ENCODE measurements at regions not wholly inside any gene's neighbourhood (a gene's known extent, or its start where the extent isn't known, plus 50 kb on each side); places are given as distances from the start of the nearest gene placed in this dataset.
"Not testable (repeated sequence)": the region's sequence is repeated elsewhere in the genome, so short reads cannot be mapped to it uniquely, and the experiment has no call there.

- in situ Hi-C loops (cut with HindIII; ENCODE audit: low sequenced_read_pairs): no loop called here
Measured at GRCh38 chr2:78779761-78780160, 245.7 kb upstream of the REG3G start.

GRCh38 chr2:78780256-78780655, 245.2 kb upstream of the REG3G start:
- in situ Hi-C loops (cut with HindIII; ENCODE audit: low sequenced_read_pairs): no loop called here

GRCh38 chr2:78780864-78781583, 244.5 kb upstream of the REG3G start:
- in situ Hi-C loops (cut with HindIII; ENCODE audit: low sequenced_read_pairs): no loop called here

- in situ Hi-C loops (cut with HindIII; ENCODE audit: low sequenced_read_pairs): no loop called here
Measured at GRCh38 chr2:78782196-78782595, 243.3 kb upstream of the REG3G start.

- in situ Hi-C loops (cut with HindIII; ENCODE audit: low sequenced_read_pairs): no loop called here
Measured at GRCh38 chr2:78811955-78812610, 213.4 kb upstream of the REG3G start.

GRCh38 chr2:78814331-78814986, 211.0 kb upstream of the REG3G start:
- in situ Hi-C loops (cut with HindIII; ENCODE audit: low sequenced_read_pairs): no loop called here

- in situ Hi-C loops (cut with HindIII; ENCODE audit: low sequenced_read_pairs): no loop called here
Measured at GRCh38 chr2:78817430-78817829, 208.1 kb upstream of the REG3G start.

- in situ Hi-C loops (cut with HindIII; ENCODE audit: low sequenced_read_pairs): no loop called here
Measured at GRCh38 chr2:78832481-78832880, 193.0 kb upstream of the REG3G start.

GRCh38 chr2:78839259-78839658, 186.2 kb upstream of the REG3G start:
- in situ Hi-C loops (cut with HindIII; ENCODE audit: low sequenced_read_pairs): no loop called here

- in situ Hi-C loops (cut with HindIII; ENCODE audit: low sequenced_read_pairs): not testable (repeated sequence)
Measured at GRCh38 chr2:78840311-78840710, 185.2 kb upstream of the REG3G start.

GRCh38 chr2:78845664-78846185, 179.8 kb upstream of the REG3G start:
- in situ Hi-C loops (cut with HindIII; ENCODE audit: low sequenced_read_pairs): loop anchor here (5.0 kb wide), 1 partner anchor 37 kb away; no protein-coding TSS in a partner anchor

GRCh38 chr2:78861546-78861945, 164.0 kb upstream of the REG3G start:
- in situ Hi-C loops (cut with HindIII; ENCODE audit: low sequenced_read_pairs): no loop called here

- in situ Hi-C loops (cut with HindIII; ENCODE audit: low sequenced_read_pairs): no loop called here
Measured at GRCh38 chr2:78864205-78864604, 161.3 kb upstream of the REG3G start.

- in situ Hi-C loops (cut with HindIII; ENCODE audit: low sequenced_read_pairs): no loop called here
Measured at GRCh38 chr2:78865667-78866066, 159.8 kb upstream of the REG3G start.

- in situ Hi-C loops (cut with HindIII; ENCODE audit: low sequenced_read_pairs): no loop called here
Measured at GRCh38 chr2:78870343-78870967, 155.0 kb upstream of the REG3G start.

GRCh38 chr2:78873526-78873925, 152.0 kb upstream of the REG3G start:
- in situ Hi-C loops (cut with HindIII; ENCODE audit: low sequenced_read_pairs): no loop called here

- in situ Hi-C loops (cut with HindIII; ENCODE audit: low sequenced_read_pairs): no loop called here
Measured at GRCh38 chr2:78876316-78876688, 149.2 kb upstream of the REG3G start.

- in situ Hi-C loops (cut with HindIII; ENCODE audit: low sequenced_read_pairs): no loop called here
Measured at GRCh38 chr2:78887446-78887845, 138.1 kb upstream of the REG3G start.

- in situ Hi-C loops (cut with HindIII; ENCODE audit: low sequenced_read_pairs): no loop called here
Measured at GRCh38 chr2:78890935-78891334, 134.6 kb upstream of the REG3G start.

GRCh38 chr2:78892295-78892694, 133.2 kb upstream of the REG3G start:
- in situ Hi-C loops (cut with HindIII; ENCODE audit: low sequenced_read_pairs): no loop called here

GRCh38 chr2:78895022-78895421, 130.5 kb upstream of the REG3G start:
- in situ Hi-C loops (cut with HindIII; ENCODE audit: low sequenced_read_pairs): no loop called here
